OCI-LY1 (cell line): ENCODE measurements at regions not wholly inside any gene's neighbourhood (a gene's known extent, or its start where the extent isn't known, plus 50 kb on each side); places are given as distances from the start of the nearest gene placed in this dataset.

ENCODE experiments used
- EZH2 ChIP-seq: fragments of 200-600 bp; sonication (generic), shearing (Covaris generic); IDR thresholded peaks from 2 replicates; pipeline ENCODE4 v1.8.0; 2017; ENCODE audit warnings: borderline replicate concordance, mixed run types, mild to moderate bottlenecking, antibody characterized with exemption, low read length, moderate library complexity, mixed read lengths
- TF ChIP-seq, protein P1 (sequence below): fragments of 200-600 bp; sonication (generic), shearing (Covaris generic); IDR thresholded peaks from 2 replicates; pipeline ENCODE4 v1.5.1; 2017; ENCODE audit warnings: mild to moderate bottlenecking, antibody characterized with exemption, low read length, moderate library complexity, mixed read lengths

DNA sequence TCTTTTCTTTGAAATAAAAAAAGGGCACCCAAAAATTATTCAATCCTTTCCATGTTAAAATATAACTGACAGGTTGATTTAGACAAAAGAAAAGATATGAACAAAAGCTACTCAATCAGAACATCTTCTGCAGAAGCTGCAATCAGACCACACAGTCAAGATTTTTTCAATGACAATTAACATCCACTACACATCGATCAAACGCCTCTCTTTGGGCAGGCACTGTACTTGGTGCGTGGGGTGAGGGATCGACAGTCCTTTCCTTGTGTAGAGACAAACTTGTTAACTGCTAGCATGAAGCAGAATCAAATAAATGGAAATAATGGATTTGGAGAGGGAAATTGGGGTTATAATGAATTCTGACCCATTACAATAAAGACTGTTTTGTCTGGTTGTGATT lies 71.2 kb upstream of the SESN3 start:
- TF ChIP-seq, protein P1, sequence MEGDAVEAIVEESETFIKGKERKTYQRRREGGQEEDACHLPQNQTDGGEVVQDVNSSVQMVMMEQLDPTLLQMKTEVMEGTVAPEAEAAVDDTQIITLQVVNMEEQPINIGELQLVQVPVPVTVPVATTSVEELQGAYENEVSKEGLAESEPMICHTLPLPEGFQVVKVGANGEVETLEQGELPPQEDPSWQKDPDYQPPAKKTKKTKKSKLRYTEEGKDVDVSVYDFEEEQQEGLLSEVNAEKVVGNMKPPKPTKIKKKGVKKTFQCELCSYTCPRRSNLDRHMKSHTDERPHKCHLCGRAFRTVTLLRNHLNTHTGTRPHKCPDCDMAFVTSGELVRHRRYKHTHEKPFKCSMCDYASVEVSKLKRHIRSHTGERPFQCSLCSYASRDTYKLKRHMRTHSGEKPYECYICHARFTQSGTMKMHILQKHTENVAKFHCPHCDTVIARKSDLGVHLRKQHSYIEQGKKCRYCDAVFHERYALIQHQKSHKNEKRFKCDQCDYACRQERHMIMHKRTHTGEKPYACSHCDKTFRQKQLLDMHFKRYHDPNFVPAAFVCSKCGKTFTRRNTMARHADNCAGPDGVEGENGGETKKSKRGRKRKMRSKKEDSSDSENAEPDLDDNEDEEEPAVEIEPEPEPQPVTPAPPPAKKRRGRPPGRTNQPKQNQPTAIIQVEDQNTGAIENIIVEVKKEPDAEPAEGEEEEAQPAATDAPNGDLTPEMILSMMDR, result no peak
- TF ChIP-seq EZH2, result no peak
